ENCODE measurements at regions not wholly inside any gene's neighbourhood (a gene's known extent, or its start where the extent isn't known, plus 50 kb on each side); places are given as distances from the start of the nearest gene placed in this dataset.
A peak's percentile ranks its signal among the peaks of the same experiment; 100 is the strongest.
"Not testable (repeated sequence)": the region's sequence is repeated elsewhere in the genome, so short reads cannot be mapped to it uniquely, and the experiment has no call there.

DNA sequence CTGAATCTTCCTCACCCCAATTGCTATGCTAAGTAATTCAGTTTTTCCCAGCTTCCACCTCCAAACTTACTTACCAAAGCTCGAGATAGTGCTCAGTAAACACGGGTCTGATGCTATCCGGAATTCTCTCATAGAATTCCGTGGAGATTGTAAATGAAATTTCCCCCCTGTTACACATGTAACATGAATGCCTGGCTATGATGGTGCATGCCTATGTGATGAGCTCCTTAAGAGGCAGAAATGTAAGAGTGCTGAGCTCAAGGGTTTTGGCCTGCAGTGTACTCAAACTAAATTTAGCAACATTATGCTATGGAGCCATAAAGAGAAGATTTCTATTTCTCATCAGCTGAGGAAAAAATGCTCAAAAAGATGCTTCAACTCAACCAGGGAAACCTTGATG lies 133.4 kb upstream of the FUT9 start:
- 61 to 83% methylated on average over 4 of the region's 4 CpGs for WGBS, 2 donors
- no peak overlapping the region for H3K27ac ChIP-seq

DNA sequence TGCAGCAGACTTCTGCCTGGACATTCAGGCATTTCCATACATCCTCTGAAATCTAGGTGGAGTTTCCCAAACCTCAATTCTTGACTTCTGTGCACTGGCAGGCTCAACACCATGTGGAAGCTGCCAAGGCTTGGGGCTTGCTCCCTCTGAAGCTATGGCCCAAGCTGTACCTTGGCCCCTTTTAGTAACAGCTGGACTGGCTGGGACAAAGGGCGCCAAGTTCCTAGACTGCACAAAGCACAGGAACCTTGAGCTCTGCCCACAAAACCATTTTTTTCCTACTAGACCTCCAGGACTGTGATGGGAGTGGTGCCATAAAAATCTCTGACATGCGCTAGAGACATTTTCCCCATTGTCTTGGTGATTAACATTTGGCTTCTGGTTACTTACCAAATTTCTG lies 127.1 kb upstream of the FUT9 start:
- not testable (repeated sequence) for H3K36me3 ChIP-seq; H3K27me3 ChIP-seq; H3K4me1 ChIP-seq; DNase-seq (ENCODE audit: low spot score in 2 of 2); H3K4me3 ChIP-seq; H3K9me3 ChIP-seq; H3K27ac ChIP-seq
- 73 to 97% methylated on average over 2 of the region's 2 CpGs for WGBS, 2 donors

More for the DNA sequence above, 133.4 kb upstream of the FUT9 start:
- no peaks in the 10 kb centered on the region for H3K9me3 ChIP-seq
- no peaks in the 10 kb centered on the region for H3K4me1 ChIP-seq
- TF ChIP-seq, protein P1, sequence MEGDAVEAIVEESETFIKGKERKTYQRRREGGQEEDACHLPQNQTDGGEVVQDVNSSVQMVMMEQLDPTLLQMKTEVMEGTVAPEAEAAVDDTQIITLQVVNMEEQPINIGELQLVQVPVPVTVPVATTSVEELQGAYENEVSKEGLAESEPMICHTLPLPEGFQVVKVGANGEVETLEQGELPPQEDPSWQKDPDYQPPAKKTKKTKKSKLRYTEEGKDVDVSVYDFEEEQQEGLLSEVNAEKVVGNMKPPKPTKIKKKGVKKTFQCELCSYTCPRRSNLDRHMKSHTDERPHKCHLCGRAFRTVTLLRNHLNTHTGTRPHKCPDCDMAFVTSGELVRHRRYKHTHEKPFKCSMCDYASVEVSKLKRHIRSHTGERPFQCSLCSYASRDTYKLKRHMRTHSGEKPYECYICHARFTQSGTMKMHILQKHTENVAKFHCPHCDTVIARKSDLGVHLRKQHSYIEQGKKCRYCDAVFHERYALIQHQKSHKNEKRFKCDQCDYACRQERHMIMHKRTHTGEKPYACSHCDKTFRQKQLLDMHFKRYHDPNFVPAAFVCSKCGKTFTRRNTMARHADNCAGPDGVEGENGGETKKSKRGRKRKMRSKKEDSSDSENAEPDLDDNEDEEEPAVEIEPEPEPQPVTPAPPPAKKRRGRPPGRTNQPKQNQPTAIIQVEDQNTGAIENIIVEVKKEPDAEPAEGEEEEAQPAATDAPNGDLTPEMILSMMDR (IDR thresholded peaks at IDR 0.05): no peak
- no peak for TF ChIP-seq POLR2A (IDR thresholded peaks at IDR 0.05)
- TF ChIP-seq EP300 (IDR thresholded peaks at IDR 0.05): no peak
- no peaks in the 10 kb centered on the region for H3K27me3 ChIP-seq
- no peak for DNase-seq (ENCODE audit: low spot score in 2 of 2)
- no peak overlapping the region for H3K4me3 ChIP-seq
- H3K36me3 ChIP-seq: no peaks in the 10 kb centered on the region

DNA sequence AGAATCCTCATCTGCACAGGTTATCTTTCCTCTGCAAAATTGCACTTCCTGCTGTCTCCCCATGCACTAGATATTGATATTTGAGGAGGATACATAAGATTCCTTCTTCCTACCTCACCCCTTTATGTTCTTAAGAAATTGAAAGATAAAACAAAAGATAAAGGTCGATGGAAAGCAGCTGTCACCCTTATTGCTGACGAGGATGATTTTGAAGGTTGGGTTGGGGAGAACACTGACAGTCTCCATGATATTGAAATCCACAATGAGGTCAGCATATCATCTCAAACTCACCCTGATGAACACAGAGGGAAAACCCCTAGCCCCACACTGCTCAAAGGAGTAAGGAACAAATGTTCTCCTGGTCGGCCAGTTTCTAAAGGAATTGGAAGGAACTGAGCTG lies 110.6 kb upstream of the FUT9 start:
- no peak overlapping the region for H3K4me3 ChIP-seq
- no peaks in the 10 kb centered on the region for H3K4me1 ChIP-seq
- H3K9me3 ChIP-seq: no peaks in the 10 kb centered on the region
- DNase-seq (ENCODE audit: low spot score in 2 of 2): no peak
- 74% methylated on average over 3 of the region's 3 CpGs for WGBS, 2 donors
- TF ChIP-seq EP300 (IDR thresholded peaks at IDR 0.05) (no peak), POLR2A (IDR thresholded peaks at IDR 0.05) (no peak)
- TF ChIP-seq, protein P1 (IDR thresholded peaks at IDR 0.05): no peak
- no peak overlapping the region for H3K27ac ChIP-seq
- no peaks in the 10 kb centered on the region for H3K36me3 ChIP-seq
- H3K27me3 ChIP-seq: no peaks in the 10 kb centered on the region

DNA sequence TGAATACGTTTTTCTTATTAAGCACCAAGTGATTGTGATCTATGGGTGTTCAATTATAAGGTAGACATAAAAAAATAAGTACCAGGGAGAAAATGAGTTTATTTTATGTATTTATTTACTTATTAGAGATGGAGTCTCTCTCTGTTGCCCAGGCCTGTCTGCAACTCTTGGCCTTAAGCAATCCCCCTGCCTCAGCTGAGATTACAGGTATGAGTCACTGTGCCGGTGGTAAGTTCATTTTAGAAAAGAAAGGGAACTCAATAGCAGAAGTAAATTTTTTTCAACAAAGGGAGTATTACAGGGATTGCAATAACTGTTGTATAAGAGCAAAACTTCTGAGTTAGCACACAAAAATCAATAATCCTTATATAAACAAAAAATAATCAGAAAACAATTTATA lies 98.7 kb upstream of the FUT9 start:
- no peak for DNase-seq (ENCODE audit: low spot score in 2 of 2)
- WGBS, 2 donors: 33 to 34% methylated on average over 2 of the region's 2 CpGs
- no peaks in the 10 kb centered on the region for H3K9me3 ChIP-seq
- TF ChIP-seq, protein P1 (IDR thresholded peaks at IDR 0.05): no peak
- TF ChIP-seq EP300 (IDR thresholded peaks at IDR 0.05): no peak
- no peak overlapping the region for H3K27ac ChIP-seq
- H3K4me3 ChIP-seq: no peak overlapping the region
- no peaks in the 10 kb centered on the region for H3K36me3 ChIP-seq
- no peaks in the 10 kb centered on the region for H3K27me3 ChIP-seq
- H3K4me1 ChIP-seq: no peaks in the 10 kb centered on the region

DNA sequence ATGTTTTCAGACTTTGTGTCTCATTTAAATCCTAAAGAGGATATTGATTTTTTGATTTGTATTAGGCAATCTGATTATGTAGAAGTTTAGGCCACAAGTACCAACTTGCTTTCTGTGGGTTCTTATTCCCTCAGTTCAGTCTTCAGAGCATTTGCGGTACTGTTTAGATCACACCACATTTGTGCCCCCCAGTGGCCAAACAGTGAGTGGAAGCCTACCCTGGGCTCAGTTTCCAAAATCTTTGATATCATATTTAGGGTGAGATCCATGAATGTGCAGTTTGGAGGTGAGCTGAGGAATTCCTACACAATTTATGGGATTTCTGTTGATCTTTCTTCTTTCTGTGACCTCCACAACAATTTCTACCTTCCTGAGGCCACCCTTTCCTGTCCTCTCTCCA lies 92.3 kb upstream of the FUT9 start:
- Histone ChIP-seq H3K9me3 (no peaks in the 10 kb centered on the region), H3K36me3 (no peaks in the 10 kb centered on the region), H3K4me3 (no peak overlapping the region), H3K27ac (no peak overlapping the region), H3K27me3 (no peaks in the 10 kb centered on the region), H3K4me1 (no peaks in the 10 kb centered on the region)
- peak in 1 of 2 donors; percentile 11 for DNase-seq (ENCODE audit: low spot score in 2 of 2)
- WGBS, 2 donors: 76 to 83% methylated on average over 1 of the region's 1 CpG
- TF ChIP-seq EP300 (IDR thresholded peaks at IDR 0.05) (no peak), POLR2A (IDR thresholded peaks at IDR 0.05) (no peak)
- TF ChIP-seq, protein P1 (IDR thresholded peaks at IDR 0.05): peak in 1 of 5 experiments; percentile 11

DNA sequence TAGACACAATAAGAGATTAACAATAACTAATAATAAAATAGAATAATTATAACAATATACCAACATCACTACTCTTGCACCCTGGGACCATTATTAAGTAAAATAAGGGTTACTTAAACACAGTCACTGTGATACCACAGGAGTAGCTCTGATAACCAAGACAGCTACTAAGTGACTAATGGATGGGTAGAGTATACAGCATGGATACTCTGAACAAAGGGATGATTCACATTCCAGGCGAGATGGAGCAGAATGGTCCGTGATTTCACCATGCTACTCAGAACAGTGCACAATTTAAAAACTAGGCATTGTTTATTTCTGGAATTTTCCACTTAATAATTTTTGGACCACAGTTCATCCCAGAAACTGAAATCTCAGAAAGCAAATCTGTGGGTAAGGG lies 80.0 kb upstream of the FUT9 start:
- no peaks in the 10 kb centered on the region for H3K9me3 ChIP-seq
- H3K4me1 ChIP-seq: no peaks in the 10 kb centered on the region
- no peaks in the 10 kb centered on the region for H3K27me3 ChIP-seq
- DNase-seq (ENCODE audit: low spot score in 2 of 2): no peak
- TF ChIP-seq POLR2A (IDR thresholded peaks at IDR 0.05): no peak
- TF ChIP-seq, protein P1 (IDR thresholded peaks at IDR 0.05): no peak
- TF ChIP-seq EP300 (IDR thresholded peaks at IDR 0.05): no peak
- WGBS, 2 donors: 50 to 54% methylated on average over 2 of the region's 2 CpGs
- no peaks in the 10 kb centered on the region for H3K36me3 ChIP-seq
- H3K27ac ChIP-seq: no peak overlapping the region
- no peak overlapping the region for H3K4me3 ChIP-seq
